Activated T-cell treated with anti-CD3 and anti-CD28 coated beads, Interleukin-2, amount 50 U/mL, for 48 hours (primary cell): ENCODE measurements at regions not wholly inside any gene's neighbourhood (a gene's known extent, or its start where the extent isn't known, plus 50 kb on each side); places are given as distances from the start of the nearest gene placed in this dataset.

Experiments
- DNase-seq, 2 experiments: peaks; one replicate each; pipeline ENCODE4 v3.0.0-alpha.2; 2020

DNA sequence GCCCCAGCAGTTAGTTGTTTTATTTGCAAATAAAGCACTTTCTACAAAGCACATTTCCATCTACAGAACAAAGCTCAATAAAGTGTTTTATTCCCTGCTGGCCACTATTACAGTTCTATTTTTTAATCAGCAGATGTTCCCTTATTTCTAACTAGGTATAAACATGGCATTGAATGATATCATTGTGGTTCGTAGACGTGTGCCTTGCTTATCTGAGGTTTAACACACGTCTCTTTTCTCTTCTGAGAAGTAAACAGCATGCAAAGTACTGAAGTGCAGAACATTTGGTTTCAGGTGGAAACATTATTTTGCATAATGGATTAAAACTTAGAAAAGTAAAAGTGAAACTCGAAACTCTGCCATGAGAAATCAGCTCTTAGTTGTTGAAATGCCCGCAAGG is 1989.3 kb upstream of the WWC1 start:
- DNase-seq = no peak

DNA sequence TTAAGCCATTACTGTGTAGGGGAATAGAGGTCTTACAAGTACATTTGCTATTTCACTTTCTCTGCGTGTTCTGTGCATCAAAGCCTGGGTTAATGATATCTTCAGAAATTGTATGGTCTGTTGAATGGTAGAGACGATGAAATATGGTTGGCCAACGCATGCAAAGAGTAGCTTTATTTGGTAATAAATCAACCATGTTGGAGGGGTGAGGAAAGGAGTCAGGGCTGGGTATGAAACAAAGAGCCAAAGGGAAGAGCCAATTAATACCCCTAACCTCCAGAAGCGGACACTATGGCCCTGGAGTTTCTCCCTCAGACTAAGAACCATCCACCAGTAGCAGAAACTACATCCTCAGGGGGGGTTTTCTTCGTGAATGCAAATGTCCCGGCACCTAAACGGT is 1974.0 kb upstream of the WWC1 start:
- no peak for DNase-seq

DNA sequence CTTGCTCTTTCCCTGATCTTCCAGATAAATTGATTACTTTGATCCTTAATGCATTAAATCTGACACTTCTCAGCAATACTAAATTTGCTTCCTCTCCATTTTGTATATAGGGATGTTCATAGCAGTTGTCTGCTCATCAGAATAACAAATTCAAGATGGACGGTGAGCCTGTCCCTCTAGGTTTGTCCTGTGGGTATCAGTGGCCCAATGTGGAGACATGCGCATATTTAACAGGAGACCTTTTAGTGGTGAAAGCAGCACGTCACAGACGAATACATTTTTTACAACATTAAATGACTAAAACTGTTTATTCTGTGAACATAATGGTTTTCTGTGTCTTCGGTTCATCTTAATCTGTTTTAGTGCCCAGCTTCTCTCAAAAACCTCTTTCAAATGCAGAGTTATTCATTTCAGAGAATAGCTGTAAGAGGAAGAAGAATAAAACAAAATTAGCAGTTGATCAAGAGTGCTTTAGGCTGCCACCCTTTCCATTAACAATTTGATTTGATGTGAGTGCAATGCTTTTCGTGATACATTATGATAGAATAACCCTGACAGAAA is 1970.4 kb upstream of the WWC1 start:
- no peak for DNase-seq

DNA sequence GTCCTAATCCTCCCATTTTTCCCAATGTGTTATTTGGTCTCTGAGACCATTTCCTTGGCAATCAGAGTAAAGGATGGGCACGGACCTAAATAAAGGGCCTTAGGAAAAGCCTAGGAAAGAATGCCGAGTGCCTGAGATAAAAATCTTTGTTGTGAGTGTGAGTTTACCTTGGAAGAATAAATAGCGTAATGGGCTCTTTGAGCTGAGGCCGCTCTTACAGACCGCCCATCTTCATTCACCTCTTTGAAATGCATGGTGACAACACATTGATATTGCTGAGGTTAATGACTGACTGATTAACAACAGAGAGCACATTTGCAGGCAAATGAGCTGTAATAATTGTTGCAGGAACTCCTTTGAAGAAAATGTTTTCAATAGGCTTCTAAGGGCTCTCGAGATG is 1967.1 kb upstream of the WWC1 start:
- no peak for DNase-seq

DNA sequence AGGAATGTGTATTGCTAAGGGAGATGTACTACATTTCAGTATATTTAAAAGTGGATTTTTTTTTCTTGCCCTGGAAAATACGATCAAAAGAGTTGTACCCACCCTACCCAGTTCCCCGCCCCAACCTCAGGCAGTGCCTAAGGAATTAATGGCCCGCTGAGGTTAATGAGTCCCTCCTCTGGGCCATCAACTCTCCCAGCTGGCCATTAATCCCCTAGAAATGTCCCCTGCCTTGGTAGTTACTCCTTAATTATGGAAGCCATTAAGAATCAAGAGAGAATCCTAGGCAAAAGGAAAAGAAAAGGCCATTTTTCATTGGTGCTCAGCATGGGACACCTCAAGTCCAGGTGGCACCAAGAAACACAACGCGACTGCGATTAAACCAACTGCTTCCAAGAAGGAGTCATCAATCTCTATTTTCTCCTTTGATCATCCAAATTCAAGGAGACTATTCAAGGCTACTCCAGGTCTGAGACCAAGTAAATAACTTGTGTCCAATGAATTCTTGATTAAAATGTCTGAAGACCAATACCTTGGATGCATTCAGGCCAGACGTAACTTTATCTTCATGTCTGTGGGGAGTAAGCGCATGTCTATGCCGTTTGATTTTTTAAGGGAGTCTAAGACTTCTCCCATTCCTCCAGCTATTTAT is 1962.2 kb upstream of the WWC1 start:
- DNase-seq = no peak

DNA sequence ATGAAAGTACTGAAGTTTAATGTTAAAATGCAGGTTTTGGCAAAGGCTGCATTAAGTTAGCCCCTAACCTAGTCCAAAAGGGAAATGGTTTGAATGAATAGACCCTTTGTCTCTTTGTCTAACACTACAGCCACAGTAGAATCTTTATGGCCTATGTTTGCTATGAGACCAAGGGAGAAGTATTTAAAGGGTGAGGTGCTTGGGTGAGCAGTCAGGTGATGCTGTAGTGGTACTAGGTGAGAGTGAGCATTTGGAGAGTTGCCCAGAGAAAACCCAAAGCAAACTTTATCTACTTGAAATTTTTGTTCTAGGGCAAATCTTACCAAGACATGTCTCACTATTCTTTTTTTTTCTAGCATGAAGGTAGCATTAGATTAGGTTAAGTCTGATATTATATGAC is 1961.4 kb upstream of the WWC1 start:
- DNase-seq = no peak

DNA sequence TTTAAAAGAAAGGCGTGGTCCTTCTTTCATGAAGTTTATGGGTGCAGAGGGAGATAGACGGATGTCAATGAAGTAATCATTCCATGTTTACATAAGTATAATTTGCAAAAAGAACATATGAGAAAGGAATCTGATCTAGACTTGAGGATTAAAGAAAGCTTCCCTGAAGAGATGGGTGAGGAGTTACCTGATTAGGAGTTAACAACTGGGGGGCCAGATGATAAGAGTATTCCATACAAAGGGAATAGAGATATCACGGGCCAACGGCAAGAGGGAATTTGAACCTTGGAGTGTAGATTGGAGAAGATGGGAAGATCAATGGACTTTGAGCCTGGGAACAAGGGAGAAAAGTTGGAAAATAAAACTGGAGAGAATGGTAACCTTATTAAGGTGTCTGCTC is 1959.9 kb upstream of the WWC1 start:
- DNase-seq = no peak

DNA sequence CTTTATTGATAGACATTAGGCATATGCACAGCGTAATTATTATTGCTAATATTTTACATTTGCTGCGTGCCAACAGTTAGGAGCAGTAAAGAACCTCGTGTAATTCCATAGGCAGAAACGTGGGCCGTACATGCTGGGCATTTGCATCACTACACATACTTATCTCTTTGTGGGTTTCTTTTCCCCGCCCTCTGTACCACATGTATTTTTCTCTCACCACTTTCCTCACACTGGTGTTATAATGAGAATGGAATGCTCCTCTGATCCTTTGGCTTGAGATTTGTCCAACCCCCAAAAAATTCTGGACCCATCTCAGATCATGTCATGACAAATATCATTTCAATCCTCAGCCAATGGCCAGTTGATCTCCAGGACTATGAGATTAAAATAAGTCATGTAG is 1952.6 kb upstream of the WWC1 start:
- no peak for DNase-seq

DNA sequence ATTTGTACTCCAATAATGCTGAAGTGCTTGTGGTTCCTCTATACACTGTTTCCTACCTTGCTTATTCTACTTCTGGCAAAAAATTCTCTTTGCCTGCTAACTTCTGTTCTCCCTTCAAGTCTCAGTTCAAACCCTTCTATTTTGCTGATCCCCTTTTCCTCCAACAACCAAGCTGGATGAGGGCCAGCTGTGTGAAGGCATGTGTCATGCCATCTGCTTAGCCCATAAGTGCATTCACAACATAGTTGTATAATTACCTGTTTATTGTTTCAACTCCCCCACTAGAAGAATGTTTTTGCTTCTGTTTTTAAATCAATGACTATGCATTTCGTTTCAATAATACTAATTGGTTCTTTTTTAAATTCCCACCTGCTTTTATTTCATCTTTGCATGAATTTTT is 1951.4 kb upstream of the WWC1 start:
- no peak for DNase-seq

DNA sequence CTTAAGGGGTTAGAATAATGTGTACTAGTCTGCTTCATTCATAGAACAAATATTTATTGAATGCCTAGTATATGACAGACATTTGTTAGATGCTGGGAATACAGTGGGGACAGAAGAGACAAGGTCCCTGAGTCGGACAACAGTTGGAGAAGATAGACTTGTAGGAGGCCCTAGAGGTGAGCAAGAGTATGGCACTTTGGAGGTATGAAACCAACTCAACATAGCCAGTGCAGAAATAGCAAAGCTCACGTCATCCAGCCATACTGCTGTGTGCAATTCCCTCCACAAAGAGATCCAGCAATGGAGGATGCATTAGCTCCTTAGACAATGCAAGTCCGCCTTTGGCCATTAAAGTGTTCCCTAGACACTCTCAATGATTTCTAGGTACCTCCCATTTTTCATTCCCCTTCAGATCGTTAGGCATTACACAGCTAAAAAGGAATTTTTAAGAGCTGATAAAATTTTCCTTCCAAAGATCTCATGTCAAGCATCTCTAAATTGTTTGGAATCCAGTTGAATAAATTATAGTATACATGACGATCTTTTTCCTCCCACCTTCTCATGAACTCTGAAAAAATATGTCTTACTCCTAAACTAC is 1949.6 kb upstream of the WWC1 start:
- DNase-seq = no peak

DNA sequence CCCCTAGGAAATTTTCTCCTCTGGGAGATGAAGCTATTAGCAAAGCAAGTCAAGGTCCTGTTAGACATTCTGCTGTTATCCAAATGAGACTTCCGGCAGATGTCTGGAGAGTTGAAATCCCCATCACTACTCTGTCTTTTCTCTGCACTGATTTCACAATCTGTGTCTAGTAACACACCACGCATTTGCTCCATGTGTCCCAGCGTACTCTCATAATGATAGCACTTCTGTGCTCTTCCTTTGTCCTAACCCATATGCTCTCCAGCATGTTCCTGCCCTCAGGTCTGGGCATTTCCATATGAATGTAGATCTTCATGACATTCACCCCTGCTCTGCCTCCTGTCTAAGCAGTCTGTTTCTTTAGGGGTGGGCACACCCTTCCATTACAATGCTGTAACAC is 1949.0 kb upstream of the WWC1 start:
- DNase-seq = no peak

DNA sequence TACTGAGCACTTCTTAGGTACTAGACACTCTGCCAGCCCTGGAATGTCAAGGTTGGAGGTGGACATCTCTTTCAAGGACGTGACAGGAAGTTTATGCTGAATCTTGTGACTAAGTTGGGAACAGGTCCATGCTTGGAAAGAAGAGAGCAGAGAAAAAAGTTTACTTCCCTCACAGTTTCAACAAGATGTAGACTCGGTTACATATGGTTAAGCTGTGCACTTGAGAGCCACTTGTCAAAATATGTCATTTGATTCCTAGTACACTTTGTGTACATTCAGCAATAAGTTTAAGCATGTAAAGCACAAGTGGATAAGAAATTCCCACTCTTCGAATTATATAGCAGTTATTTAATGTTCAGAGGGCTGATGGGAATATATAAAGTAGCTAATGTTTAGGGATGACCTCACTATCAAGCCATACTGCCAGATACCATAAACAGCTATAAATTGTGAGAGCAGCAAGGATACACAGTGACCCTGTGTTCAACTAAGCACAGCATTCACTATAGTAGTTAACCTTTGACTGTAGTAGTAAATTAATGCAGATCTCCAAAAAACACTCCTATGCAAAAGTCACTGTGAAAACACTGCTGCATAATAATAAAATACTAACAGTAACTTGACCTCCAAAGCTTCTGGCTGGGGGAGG is 1944.6 kb upstream of the WWC1 start:
- DNase-seq = no peak

DNA sequence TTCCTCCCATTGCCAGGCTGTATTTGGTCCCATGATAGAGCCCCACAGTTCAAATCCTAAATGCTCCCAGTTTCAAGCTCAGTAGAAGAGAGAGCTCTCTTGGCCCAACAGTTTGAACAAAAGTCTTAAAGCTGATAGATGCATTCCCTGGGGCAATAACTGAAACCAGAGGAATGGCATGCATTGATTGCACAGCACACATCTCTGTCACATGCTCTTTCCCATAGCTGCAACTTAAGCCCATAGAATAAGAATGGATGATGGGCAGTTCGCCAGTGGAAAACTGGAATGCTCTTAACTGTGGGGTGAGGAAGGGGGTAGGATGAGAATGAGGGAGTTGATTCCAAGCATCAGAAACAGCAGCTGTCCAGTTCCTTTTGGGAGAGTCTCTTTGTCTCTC is 1942.4 kb upstream of the WWC1 start:
- no peak for DNase-seq

DNA sequence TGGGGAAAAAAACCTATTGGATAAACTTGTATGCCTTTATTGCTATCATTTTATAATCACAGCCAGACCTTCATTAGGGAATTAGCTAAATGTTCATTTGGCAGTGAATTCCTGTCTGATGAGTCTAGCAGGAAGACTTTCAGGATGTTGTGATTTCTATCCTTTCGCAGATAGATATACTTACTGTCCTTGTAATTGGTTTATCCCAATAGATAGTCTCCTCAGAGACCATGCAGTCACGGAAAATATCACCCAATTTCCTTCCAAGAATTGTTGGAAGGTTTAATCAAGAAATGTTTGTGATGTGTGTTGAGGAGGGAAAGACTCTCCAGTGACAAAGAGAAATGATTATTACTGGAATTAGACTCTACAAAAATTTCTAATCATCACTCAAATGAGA is 1937.9 kb upstream of the WWC1 start:
- no peak for DNase-seq

DNA sequence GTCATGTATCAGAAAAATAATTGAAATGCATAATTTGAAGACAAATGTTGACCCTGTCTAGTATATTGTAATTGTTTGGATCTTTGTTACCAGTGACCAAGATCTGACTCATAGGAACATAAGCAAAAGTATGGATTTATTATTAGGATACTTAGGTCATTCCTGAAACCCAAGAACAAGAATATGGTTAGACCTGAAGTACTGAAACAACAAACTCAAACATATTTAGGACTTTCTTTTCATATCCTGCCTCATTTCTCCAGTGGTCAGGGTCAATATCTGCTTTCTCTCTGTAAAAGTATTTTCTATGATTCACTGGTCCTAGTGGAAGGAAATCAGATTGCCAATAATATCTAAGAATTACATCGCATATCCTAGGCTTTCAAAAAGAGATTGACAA is 1937.1 kb upstream of the WWC1 start:
- no peak for DNase-seq

DNA sequence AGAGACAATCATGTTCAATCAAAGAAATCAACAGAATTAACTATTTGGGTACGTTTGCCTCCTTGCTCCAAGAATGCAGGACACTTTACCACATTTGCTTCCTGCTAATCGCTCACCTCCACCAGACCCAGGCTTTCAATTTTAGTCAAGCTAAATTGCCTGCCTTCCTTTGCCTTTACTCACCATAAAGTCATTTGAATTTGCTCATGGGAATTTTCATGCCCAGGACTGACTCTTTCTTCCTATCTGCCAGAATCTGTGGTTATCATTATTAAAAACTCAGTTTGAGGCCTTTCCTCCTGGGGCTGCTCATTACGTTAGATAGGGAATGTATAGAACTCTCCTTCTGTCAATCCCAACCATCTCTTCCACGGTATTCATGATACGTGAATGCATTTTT is 1935.3 kb upstream of the WWC1 start:
- DNase-seq = no peak

DNA sequence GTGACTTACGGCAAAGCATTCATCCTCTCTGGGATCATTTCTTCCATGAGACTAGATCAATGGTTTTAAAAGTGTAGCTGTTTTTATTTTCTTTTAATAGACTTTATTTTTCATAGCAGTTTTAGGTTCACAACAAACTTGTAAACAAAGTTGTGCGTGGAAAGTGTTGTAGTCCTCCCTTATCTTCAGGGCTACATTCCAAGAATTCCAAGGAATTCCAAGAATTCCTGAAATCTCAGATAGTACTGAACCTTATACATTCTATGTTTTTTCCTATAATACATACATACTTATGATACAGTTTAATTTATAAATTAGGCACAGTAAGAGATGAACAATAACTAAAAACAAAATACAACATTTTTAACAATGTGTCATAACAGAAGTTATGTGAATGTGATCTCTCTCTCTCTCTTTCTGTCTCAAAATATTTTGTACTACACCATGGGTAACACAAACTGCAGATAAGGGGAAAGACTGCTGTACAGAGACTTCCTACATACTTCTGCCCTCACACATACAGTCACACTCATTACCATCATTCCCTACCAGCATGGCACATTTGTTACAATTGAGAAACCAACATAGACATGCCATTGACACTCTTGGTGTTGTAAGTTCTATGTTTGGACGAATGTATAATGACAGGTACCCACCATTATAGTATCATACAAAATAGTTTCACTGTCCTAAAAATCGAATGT is 1933.2 kb upstream of the WWC1 start:
- no peak for DNase-seq

DNA sequence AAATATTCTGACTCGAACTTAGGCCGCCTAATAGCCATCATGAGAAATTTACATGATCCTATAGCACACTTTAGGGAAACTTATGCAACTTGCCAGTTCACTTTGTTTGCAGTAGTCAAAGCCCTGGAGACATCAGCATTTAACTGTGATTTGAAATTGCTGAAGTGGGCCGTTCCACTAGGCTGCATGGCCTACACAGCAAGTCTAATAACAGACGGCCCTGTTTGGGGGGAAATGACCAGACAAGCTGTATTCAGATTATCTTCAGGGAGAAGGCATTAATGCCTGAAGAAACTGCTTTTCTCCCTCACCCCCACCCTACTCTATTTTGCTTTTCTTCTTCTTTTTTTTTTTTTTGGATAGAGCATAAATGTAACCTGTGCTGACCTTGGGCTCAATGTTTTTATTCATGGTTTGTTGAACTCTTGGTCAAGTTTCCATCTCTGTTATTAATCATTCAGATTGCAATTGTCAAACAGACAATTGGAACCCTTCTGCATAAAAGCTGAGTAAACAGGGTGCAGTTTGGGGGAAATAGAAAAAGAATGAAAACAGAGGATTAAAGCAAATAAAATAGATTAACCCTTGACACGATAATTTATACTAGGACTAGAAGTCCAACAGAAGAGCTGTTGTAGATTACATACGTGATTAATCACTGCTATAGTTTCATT is 1928.2 kb upstream of the WWC1 start:
- no peak for DNase-seq

DNA sequence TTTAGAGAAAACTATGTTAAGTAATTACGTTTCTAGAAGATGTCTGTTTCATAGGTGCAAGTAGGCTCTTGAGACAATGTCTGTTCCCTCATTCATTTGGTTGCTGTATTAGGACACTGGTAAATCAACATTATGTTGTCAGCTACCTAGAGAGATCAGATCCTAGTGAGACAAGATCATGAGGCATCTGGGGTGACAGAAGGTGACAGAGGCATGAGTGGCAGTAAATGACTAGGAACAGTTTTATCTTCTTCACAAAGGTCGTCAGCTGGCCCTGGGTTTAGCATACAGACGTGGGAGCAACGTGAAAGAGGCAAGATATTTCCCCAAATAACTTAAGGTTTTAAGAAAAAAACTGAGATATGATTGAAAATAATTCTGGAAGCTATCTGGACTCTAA is 1926.3 kb upstream of the WWC1 start:
- DNase-seq = no peak

DNA sequence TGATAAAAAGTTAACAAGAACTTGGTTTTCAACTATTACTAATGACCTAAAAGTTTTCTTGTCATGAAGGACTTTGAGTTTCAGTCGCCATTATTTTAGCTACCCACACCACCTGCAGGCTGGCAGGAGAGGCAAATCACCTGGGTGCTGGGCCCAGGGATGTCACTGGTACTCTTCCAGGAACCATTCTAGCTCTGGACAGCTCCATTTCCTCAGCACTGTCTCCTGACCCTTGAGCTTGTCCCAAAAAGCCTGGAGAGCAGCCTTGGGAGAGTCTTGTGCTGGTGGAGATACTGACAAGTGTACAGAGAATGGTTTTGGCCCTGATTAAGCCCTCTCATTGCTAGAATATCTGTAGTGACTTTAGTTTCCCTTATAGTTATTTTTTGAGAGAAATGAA is 1924.1 kb upstream of the WWC1 start:
- no peak for DNase-seq

DNA sequence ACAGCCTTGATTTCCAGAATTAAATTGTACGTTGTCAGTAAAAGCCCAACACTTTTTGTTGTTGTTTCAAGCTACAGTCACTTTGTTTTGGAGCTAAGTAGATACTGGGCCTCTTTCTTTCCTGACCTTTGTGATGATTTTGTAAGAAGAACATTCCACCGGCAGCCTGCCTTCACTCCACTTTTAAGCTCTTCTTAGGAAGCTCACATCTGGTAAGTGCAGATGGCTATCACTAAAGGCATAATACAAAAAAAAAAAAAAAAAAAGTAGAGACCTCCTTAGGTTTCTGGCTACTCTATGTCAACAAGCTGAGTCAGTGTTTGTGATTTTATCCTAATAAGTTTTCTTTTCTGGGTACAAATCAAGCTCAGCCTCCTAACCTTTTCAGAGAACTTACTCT is 1922.1 kb upstream of the WWC1 start:
- DNase-seq = no peak

DNA sequence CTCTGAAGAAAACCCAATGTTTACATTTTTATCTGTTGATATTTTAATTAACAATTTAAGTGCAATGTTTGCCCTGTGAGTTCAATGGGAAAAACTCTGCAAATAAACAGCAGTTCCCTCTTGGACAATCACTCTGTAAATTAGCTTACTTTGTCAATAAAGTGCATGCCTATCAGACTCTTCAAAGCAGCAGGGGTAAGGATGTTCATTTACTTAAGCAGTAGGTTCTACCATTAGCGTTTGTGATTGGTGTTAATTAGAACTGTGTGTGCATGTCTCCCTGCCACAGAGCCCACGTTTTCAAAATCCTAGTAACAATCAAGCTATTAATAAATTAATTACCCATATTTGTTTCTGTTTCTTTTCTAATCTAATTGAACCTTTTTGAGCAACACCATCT is 1921.6 kb upstream of the WWC1 start:
- no peak for DNase-seq
